Endothelial cell (in vitro differentiated cells): ENCODE measurements at regions not wholly inside any gene's neighbourhood (a gene's known extent, or its start where the extent isn't known, plus 50 kb on each side); places are given as distances from the start of the nearest gene placed in this dataset.

ENCODE experiments used
- DNase-seq: peaks from one replicate; pipeline ENCODE4 v3.0.0; 2021; ENCODE audit warnings: low spot score
- H3K27ac Mint-ChIP-seq: one replicate; pipeline ENCODE4 v1.8.0; 2021; ENCODE audit warnings: mixed read lengths, inconsistent platforms; ENCODE audit not compliant: unreplicated experiment
- H3K27me3 Mint-ChIP-seq: one replicate; pipeline ENCODE4 v1.8.0; 2021; ENCODE audit warnings: mild to moderate bottlenecking, moderate library complexity, mixed read lengths, inconsistent platforms; ENCODE audit not compliant: unreplicated experiment
- H3K36me3 Mint-ChIP-seq: one replicate; pipeline ENCODE4 v1.8.0; 2021; ENCODE audit warnings: mild to moderate bottlenecking, low read depth, mixed read lengths, inconsistent platforms; ENCODE audit not compliant: unreplicated experiment
- H3K4me1 Mint-ChIP-seq: one replicate; pipeline ENCODE4 v1.8.0; 2021; ENCODE audit warnings: mild to moderate bottlenecking, mixed read lengths, inconsistent platforms; ENCODE audit not compliant: unreplicated experiment
- H3K4me3 Mint-ChIP-seq: one replicate; pipeline ENCODE4 v1.8.0; 2021; ENCODE audit warnings: mild to moderate bottlenecking, mixed read lengths, inconsistent platforms; ENCODE audit not compliant: unreplicated experiment
- H3K9me3 Mint-ChIP-seq: one replicate; pipeline ENCODE4 v1.8.0; 2021; ENCODE audit warnings: mixed read lengths, inconsistent platforms; ENCODE audit not compliant: unreplicated experiment
- TF ChIP-seq, protein P1 (sequence below): fragments of 200-600 bp; sonication (generic); IDR thresholded peaks from one replicate; pipeline ENCODE4 v1.5.0; 2021; ENCODE audit warnings: antibody characterized with exemption; ENCODE audit not compliant: unreplicated experiment

DNA sequence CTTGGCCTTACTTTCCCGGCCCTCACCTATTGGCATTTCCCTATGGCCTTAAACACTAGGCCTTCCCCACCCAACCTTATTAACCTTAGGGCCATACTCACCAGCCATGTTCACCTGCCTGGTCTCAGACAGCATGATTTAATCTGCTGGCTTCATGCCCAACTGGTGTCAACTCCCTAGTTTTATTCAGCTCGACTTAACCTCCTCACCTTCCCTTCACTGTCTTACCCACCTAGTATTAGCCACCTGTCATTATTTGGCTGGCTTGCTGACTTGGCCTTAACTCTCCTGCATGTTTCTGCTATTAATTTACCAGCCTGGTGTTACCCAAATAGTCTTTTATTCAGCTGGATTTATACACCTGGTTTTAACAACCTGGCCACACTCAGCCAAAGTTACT, 136.0 kb upstream of the ZSWIM2 start:
- H3K27ac Mint-ChIP-seq: no peak overlapping the region
- DNase-seq: no peak
- peaks cover 4% of the 10 kb centered on the region for H3K36me3 Mint-ChIP-seq
- TF ChIP-seq, protein P1, sequence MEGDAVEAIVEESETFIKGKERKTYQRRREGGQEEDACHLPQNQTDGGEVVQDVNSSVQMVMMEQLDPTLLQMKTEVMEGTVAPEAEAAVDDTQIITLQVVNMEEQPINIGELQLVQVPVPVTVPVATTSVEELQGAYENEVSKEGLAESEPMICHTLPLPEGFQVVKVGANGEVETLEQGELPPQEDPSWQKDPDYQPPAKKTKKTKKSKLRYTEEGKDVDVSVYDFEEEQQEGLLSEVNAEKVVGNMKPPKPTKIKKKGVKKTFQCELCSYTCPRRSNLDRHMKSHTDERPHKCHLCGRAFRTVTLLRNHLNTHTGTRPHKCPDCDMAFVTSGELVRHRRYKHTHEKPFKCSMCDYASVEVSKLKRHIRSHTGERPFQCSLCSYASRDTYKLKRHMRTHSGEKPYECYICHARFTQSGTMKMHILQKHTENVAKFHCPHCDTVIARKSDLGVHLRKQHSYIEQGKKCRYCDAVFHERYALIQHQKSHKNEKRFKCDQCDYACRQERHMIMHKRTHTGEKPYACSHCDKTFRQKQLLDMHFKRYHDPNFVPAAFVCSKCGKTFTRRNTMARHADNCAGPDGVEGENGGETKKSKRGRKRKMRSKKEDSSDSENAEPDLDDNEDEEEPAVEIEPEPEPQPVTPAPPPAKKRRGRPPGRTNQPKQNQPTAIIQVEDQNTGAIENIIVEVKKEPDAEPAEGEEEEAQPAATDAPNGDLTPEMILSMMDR: no peak
- H3K4me1 Mint-ChIP-seq: no peaks in the 10 kb centered on the region
- no peak overlapping the region for H3K4me3 Mint-ChIP-seq
- H3K27me3 Mint-ChIP-seq: no peaks in the 10 kb centered on the region
- H3K9me3 Mint-ChIP-seq: no peaks in the 10 kb centered on the region

- H3K27ac Mint-ChIP-seq: no peak overlapping the region
- no peak overlapping the region for H3K4me3 Mint-ChIP-seq
- H3K27me3 Mint-ChIP-seq: no peaks in the 10 kb centered on the region
- DNase-seq: no peak
- H3K36me3 Mint-ChIP-seq: peaks cover 4% of the 10 kb centered on the region
- H3K9me3 Mint-ChIP-seq: no peaks in the 10 kb centered on the region
- TF ChIP-seq, protein P1: no peak
- H3K4me1 Mint-ChIP-seq: no peaks in the 10 kb centered on the region
These were observed 135.5 kb upstream of the ZSWIM2 start for GRCh38 chr2:186984481-186984880.

- no peak overlapping the region for H3K4me3 Mint-ChIP-seq
- no peaks in the 10 kb centered on the region for H3K4me1 Mint-ChIP-seq
- no peak overlapping the region for H3K27ac Mint-ChIP-seq
- H3K27me3 Mint-ChIP-seq: no peaks in the 10 kb centered on the region
- TF ChIP-seq, protein P1: no peak
- H3K36me3 Mint-ChIP-seq: peaks cover 3% of the 10 kb centered on the region
- H3K9me3 Mint-ChIP-seq: no peaks in the 10 kb centered on the region
- DNase-seq: no peak
These were observed 132.0 kb upstream of the ZSWIM2 start for GRCh38 chr2:186980787-186981550.

- Mint-ChIP-seq H3K9me3 (no peaks in the 10 kb centered on the region), H3K27me3 (peaks cover 1% of the 10 kb centered on the region), H3K36me3 (peaks cover 3% of the 10 kb centered on the region), H3K4me3 (no peak overlapping the region), H3K27ac (no peak overlapping the region), H3K4me1 (no peaks in the 10 kb centered on the region)
- no peak for DNase-seq
- TF ChIP-seq, protein P1: no peak
These were observed 131.1 kb upstream of the ZSWIM2 start for GRCh38 chr2:186980117-186980442.

DNA sequence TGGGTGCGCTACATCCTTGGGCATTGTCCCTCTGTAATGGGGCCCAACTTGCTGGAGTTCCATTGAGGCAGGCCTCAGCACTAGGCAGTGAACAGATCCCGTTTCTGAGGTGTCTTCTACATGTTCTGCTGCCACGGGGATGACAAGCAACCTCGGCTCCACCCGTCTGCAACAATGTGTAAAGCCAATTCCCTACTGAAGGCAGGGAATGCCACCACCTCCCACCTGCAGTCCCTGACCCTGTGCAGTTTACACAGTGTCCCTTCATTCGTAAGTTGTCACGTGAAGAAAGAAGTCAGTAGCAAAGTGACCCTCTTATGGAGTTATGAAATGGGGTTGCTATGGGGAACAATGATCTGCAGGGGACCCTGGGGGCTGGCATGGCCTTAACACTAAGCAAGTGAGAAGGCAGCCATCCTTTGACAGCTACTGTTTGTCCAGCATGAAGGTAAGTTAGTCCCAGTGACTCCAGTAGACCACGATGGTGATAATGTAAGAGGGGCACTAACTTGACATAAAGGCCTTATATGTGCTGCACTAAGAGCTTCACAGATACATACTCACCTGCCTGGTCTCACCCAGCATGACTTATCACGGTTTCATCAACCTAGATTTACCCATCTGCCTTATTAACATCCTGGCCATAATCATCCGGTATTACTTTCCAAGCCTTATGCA, 130.6 kb upstream of the ZSWIM2 start:
- no peak overlapping the region for H3K27ac Mint-ChIP-seq
- H3K27me3 Mint-ChIP-seq: peaks cover 1% of the 10 kb centered on the region
- no peaks in the 10 kb centered on the region for H3K4me1 Mint-ChIP-seq
- H3K4me3 Mint-ChIP-seq: no peak overlapping the region
- peaks cover 3% of the 10 kb centered on the region for H3K36me3 Mint-ChIP-seq
- TF ChIP-seq, protein P1: no peak
- DNase-seq: no peak
- H3K9me3 Mint-ChIP-seq: no peaks in the 10 kb centered on the region
